HCT116 (cell line): ENCODE measurements at regions not wholly inside any gene's neighbourhood (a gene's known extent, or its start where the extent isn't known, plus 50 kb on each side); places are given as distances from the start of the nearest gene placed in this dataset.

Experiments
- ATAC-seq: fragments of 200-7000 bp; cut with Tn5 transposase; 2 replicates; pipeline ENCODE4 v1.9.1; 2020; ENCODE audit warnings: mild to moderate bottlenecking, moderate library complexity
- BruUV-seq: library from RNA; stranded (reverse); fragments of 400-500 nt; replicated peaks from 2 replicates; lab custom pipeline; 2021; lab: Mats Ljungman, UMichigan
- CTCF ChIA-PET: fragments of 300-600 bp; sonication (Branson Sonifier 250); formaldehyde crosslinking; loops from one replicate; lab custom pipeline; 2021; ENCODE audit warnings: antibody characterized with exemption; lab: Charles Lee
- POLR2A ChIA-PET: fragments of 300-600, 350-600 bp; sonication (Branson Sonifier 250); formaldehyde crosslinking; loops from one replicate; lab custom pipeline; 2021; ENCODE audit warnings: antibody characterized with exemption; lab: Charles Lee
- RAD21 ChIA-PET, 2 experiments: fragments of 300-600 bp; sonication (Branson Sonifier 250); formaldehyde crosslinking; loops; one replicate each; lab custom pipeline; 2023; ENCODE audit warnings: low total read pairs in 2 of 2; ENCODE audit not compliant: uncharacterized antibody in 2 of 2, unreplicated experiment in 2 of 2, low non-redundant PET in 1 of 2; lab: Charles Lee
- DNase-seq: peaks from one replicate; pipeline ENCODE4 v3.0.0-alpha.2; 2010; ENCODE audit warnings: low read depth, low spot score
- H2AFZ ChIP-seq: fragments of 200-600 bp; shearing (Covaris generic), sonication (generic); 2 replicates; pipeline ENCODE4 v1.6.1; 2017; ENCODE audit warnings: low read depth, mixed run types, mixed read lengths, antibody characterized with exemption, low read length; ENCODE audit not compliant: poor library complexity, severe bottlenecking
- H3K27ac ChIP-seq: 2 replicates; pipeline ENCODE4 v1.5.1; 2012; ENCODE audit warnings: low read depth, low read length
- H3K27me3 ChIP-seq: fragments of 200-600 bp; sonication (generic); 2 replicates; pipeline ENCODE4 v1.6.1; 2016; ENCODE audit warnings: mixed run types, low read length, mixed read lengths; ENCODE audit not compliant: insufficient read depth
- H3K36me3 ChIP-seq, 2 experiments: fragments of 200-500 bp in 1 of 2; fragments of 200-600 bp in 1 of 2; sonication (Bioruptor generic) in 1 of 2; sonication (generic) in 1 of 2; 2 replicates each; pipeline versions ENCODE4 v1.5.1 to v1.6.1; 2014 to 2016; ENCODE audit warnings: low read length in 2 of 2, inconsistent platforms in 1 of 2, mixed read lengths in 1 of 2, mixed run types in 1 of 2; ENCODE audit not compliant: insufficient read depth in 2 of 2, control insufficient read depth in 1 of 2
- H3K4me1 ChIP-seq, 2 experiments: fragments of 200-600 bp in 1 of 2; sonication (generic) in 1 of 2; 2 replicates each; pipeline versions ENCODE4 v1.5.1 to v1.6.1; 2012 to 2017; ENCODE audit warnings: low read length in 2 of 2, inconsistent platforms in 1 of 2, mild to moderate bottlenecking in 1 of 2, mixed read lengths in 1 of 2, mixed run types in 1 of 2, moderate library complexity in 1 of 2; ENCODE audit not compliant: insufficient read depth in 2 of 2, control insufficient read depth in 1 of 2
- H3K4me2 ChIP-seq: fragments of 200-600 bp; sonication (generic); 2 replicates; pipeline ENCODE4 v1.6.1; 2017; ENCODE audit warnings: mixed run types, low read length, mixed read lengths
- H3K4me3 ChIP-seq, 2 experiments: fragments of 200-600 bp in 1 of 2; sonication (generic) in 1 of 2; replicated peaks in 1 of 2; 2 replicates each; pipeline ENCODE4 v1.5.1; 2011 to 2016; ENCODE audit warnings: low read length in 2 of 2, control low read depth in 1 of 2, low read depth in 1 of 2, mild to moderate bottlenecking in 1 of 2, mixed read lengths in 1 of 2, mixed run types in 1 of 2
- H3K79me2 ChIP-seq: fragments of 200-600 bp; sonication (generic); 2 replicates; pipeline ENCODE4 v1.6.1; 2017; ENCODE audit warnings: mild to moderate bottlenecking, mixed run types, low read length, moderate library complexity, mixed read lengths; ENCODE audit not compliant: insufficient read depth
- H3K9ac ChIP-seq: fragments of 200-600 bp; sonication (generic); 2 replicates; pipeline ENCODE4 v1.6.1; 2016; ENCODE audit warnings: low read length, mixed read lengths
- H3K9me2 ChIP-seq: fragments of 200-600 bp; sonication (generic), shearing (Covaris generic); 2 replicates; pipeline ENCODE4 v1.6.1; 2017; ENCODE audit warnings: mixed run types, mild to moderate bottlenecking, moderate library complexity; ENCODE audit not compliant: insufficient read depth
- H3K9me3 ChIP-seq, 2 experiments: fragments of 200-500 bp in 1 of 2; fragments of 200-600 bp in 1 of 2; sonication (Bioruptor generic) in 1 of 2; sonication (generic) in 1 of 2; 2 replicates each; pipeline ENCODE4 v1.6.1; 2014 to 2017; ENCODE audit warnings: low read length in 2 of 2, mixed read lengths in 2 of 2, inconsistent platforms in 1 of 2, low read depth in 1 of 2, mild to moderate bottlenecking in 1 of 2, mixed run types in 1 of 2, moderate library complexity in 1 of 2; ENCODE audit not compliant: control insufficient read depth in 1 of 2, insufficient read depth in 1 of 2
- H4K20me1 ChIP-seq: fragments of 200-600 bp; sonication (generic), shearing (Covaris generic); 2 replicates; pipeline ENCODE4 v1.6.1; 2017; ENCODE audit warnings: mixed run types, mild to moderate bottlenecking, moderate library complexity; ENCODE audit not compliant: insufficient read depth
- CBX3 ChIP-seq: IDR thresholded peaks from 2 replicates; pipeline ENCODE4 v1.6.1; 2012; ENCODE audit warnings: low read depth
- CEBPB ChIP-seq: IDR thresholded peaks from 2 replicates; pipeline ENCODE4 v1.6.1; 2012; ENCODE audit warnings: low read depth
- CTCF ChIP-seq, 3 experiments: fragments of 200-600 bp in 1 of 3; sonication (generic) in 1 of 3; IDR thresholded peaks in 2 of 3; conservative IDR thresholded peaks in 1 of 3; 2 replicates each; pipeline ENCODE4 v1.5.1; 2012 to 2017; ENCODE audit warnings: low read depth in 2 of 3, low read length in 2 of 3, antibody characterized with exemption in 1 of 3, borderline replicate concordance in 1 of 3, control low read depth in 1 of 3, mild to moderate bottlenecking in 1 of 3, mixed read lengths in 1 of 3, mixed run types in 1 of 3, moderate library complexity in 1 of 3; ENCODE audit not compliant: insufficient read depth in 1 of 3
- EGR1 ChIP-seq: IDR thresholded peaks from 2 replicates; pipeline ENCODE4 v1.6.1; 2012; ENCODE audit warnings: low read depth
- FOSL1 ChIP-seq: IDR thresholded peaks from 2 replicates; pipeline ENCODE4 v1.6.1; 2012; ENCODE audit warnings: low read depth
- JUND ChIP-seq: IDR thresholded peaks from 2 replicates; pipeline ENCODE4 v1.6.1; 2012
- MAX ChIP-seq: IDR thresholded peaks from 2 replicates; pipeline ENCODE4 v1.6.1; 2012
- POLR2A ChIP-seq: IDR thresholded peaks from 2 replicates; pipeline ENCODE4 v1.7.0; 2011; ENCODE audit warnings: borderline replicate concordance; ENCODE audit not compliant: insufficient read depth, insufficient read length; ENCODE audit errors: extremely low read depth
- RAD21 ChIP-seq: IDR thresholded peaks from 2 replicates; pipeline ENCODE4 v1.6.1; 2012; ENCODE audit warnings: low read depth, mild to moderate bottlenecking
- SIN3A ChIP-seq: IDR thresholded peaks from 2 replicates; pipeline ENCODE4 v1.6.1; 2012; ENCODE audit warnings: low read depth
- SP1 ChIP-seq: IDR thresholded peaks from 2 replicates; pipeline ENCODE4 v1.6.1; 2012; ENCODE audit warnings: low read depth
- SRF ChIP-seq: IDR thresholded peaks from 2 replicates; pipeline ENCODE4 v1.6.1; 2012; ENCODE audit warnings: low read depth
- YY1 ChIP-seq: IDR thresholded peaks from 2 replicates; pipeline ENCODE4 v1.6.1; 2011; ENCODE audit warnings: low read length, low read depth, moderate library complexity, mild to moderate bottlenecking; ENCODE audit not compliant: insufficient replicate concordance; ENCODE audit errors: extremely low read depth
- ZBTB33 ChIP-seq: IDR thresholded peaks from 2 replicates; pipeline ENCODE4 v1.6.1; 2011; ENCODE audit warnings: mild to moderate bottlenecking, low read length, moderate library complexity; ENCODE audit not compliant: insufficient replicate concordance; ENCODE audit errors: extremely low read depth
- ZFX ChIP-seq: fragments of 450-650 bp; IDR thresholded peaks from 2 replicates; pipeline ENCODE4 v1.6.1; 2017
- ZNF274 ChIP-seq: fragments of 200-500 bp; sonication (Bioruptor generic); IDR thresholded peaks from 2 replicates; pipeline ENCODE4 v1.6.1; 2014; ENCODE audit warnings: mild to moderate bottlenecking, low read depth, low read length, inconsistent platforms
- intact Hi-C: fragments of 100-400 bp; cut with micrococcal nuclease; formaldehyde crosslinking; loops from 2 replicates; pipeline ENCODE4 v1.10.0; 2022
- TF ChIP-seq, protein P1 (sequence below): IDR thresholded peaks from 2 replicates; pipeline ENCODE4 v1.6.1; 2012

DNA sequence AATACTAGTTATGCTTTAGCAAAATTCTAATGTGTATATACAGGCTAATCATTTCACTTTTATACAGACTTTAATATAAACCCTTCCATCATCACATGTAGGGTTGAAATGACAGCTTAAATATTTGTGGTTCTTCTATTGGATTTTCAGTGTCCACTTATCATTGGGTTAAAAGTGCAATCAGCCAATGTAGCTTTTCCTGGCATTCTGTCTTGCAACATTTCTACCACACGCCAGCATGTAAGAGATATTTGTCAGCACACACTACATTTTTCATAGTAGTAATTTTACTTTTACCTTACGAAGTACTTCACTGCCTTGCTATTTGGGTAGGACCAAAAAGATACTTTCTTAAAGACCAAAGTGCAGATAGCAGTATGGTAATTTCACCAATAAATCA is 252.0 kb downstream of the TBX18 start (continued):
- TF ChIP-seq CTCF (IDR thresholded peaks at IDR 0.05 in 2 of 3, conservative IDR thresholded peaks at IDR 0.05 in 1 of 3; ENCODE audit: borderline replicate concordance in 1 of 3, insufficient read depth in 1 of 3, low read depth in 2 of 3, low read length in 2 of 3) (no peak), ZBTB33 (no peak), ZFX (no peak), CBX3 (no peak), POLR2A (no peak), CEBPB (no peak)

DNA sequence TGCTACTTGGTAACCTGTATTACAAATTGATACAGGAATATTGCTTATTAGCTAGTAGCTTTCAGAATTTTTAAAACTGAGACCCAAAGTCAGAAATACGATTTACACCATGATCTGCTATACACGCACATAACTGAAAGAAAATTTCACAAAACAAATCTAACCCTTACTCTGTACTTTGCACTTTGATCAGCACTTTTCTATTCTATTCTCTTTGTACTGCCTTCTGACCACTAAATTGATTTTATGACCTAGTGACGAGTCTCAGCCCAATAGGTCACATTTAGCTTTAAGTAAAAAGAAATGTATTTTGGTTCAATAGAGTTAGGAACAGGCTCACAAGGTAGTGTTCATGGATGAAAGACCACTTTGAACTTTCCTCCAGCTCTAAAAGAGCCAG is 252.5 kb downstream of the TBX18 start:
- intact Hi-C loops, result no loop called here
- TF ChIP-seq EGR1 (no peak), SP1 (no peak), RAD21 (no peak), SIN3A (no peak), ZBTB33 (no peak), FOSL1 (no peak), JUND (no peak), CBX3 (no peak), CTCF (IDR thresholded peaks at IDR 0.05 in 2 of 3, conservative IDR thresholded peaks at IDR 0.05 in 1 of 3; ENCODE audit: borderline replicate concordance in 1 of 3, insufficient read depth in 1 of 3, low read depth in 2 of 3, low read length in 2 of 3) (no peak), SRF (no peak), YY1 (no peak), ZNF274 (no peak), MAX (no peak)
- TF ChIP-seq, protein P1, sequence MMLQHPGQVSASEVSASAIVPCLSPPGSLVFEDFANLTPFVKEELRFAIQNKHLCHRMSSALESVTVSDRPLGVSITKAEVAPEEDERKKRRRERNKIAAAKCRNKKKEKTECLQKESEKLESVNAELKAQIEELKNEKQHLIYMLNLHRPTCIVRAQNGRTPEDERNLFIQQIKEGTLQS, result no peak
- no peak overlapping the region for H3K9ac ChIP-seq
- H3K79me2 ChIP-seq, result no peaks in the 10 kb centered on the region
- H3K9me2 ChIP-seq, result no peaks in the 10 kb centered on the region
- H2AFZ ChIP-seq, result no peak overlapping the region
- H3K36me3 ChIP-seq, result no peaks in the 10 kb centered on the region
- no peaks in the 10 kb centered on the region for H3K4me1 ChIP-seq
- BruUV-seq, result no TSS peak
- ChIA-PET POLR2A (no interaction called here), RAD21 (no interaction called here), CTCF (interaction anchor here (1.2 kb wide), 1 partner anchor 90 kb away, joined by 4 read pairs; no protein-coding TSS in a partner anchor)
- no peak for DNase-seq
- no peaks in the 10 kb centered on the region for H4K20me1 ChIP-seq
- no peak overlapping the region for H3K27ac ChIP-seq
- no peaks in the 10 kb centered on the region for H3K27me3 ChIP-seq
- no peak overlapping the region for H3K4me2 ChIP-seq
- no peaks in the 10 kb centered on the region for H3K9me3 ChIP-seq
- no peak for ATAC-seq
- no peak overlapping the region for H3K4me3 ChIP-seq
